ENCODE measurements at regions not wholly inside any gene's neighbourhood (a gene's known extent, or its start where the extent isn't known, plus 50 kb on each side); places are given as distances from the start of the nearest gene placed in this dataset.

- no peak for DNase-seq
Observed at GRCh38 chr3:139729300-139729699, 51.5 kb upstream of the NMNAT3 start.

GRCh38 chr3:139728414-139728813 lies 50.6 kb upstream of the NMNAT3 start:
- DNase-seq, result no peak
